ENCODE measurements at regions not wholly inside any gene's neighbourhood (a gene's known extent, or its start where the extent isn't known, plus 50 kb on each side); places are given as distances from the start of the nearest gene placed in this dataset.
A peak's percentile ranks its signal among the peaks of the same experiment; 100 is the strongest.

DNA sequence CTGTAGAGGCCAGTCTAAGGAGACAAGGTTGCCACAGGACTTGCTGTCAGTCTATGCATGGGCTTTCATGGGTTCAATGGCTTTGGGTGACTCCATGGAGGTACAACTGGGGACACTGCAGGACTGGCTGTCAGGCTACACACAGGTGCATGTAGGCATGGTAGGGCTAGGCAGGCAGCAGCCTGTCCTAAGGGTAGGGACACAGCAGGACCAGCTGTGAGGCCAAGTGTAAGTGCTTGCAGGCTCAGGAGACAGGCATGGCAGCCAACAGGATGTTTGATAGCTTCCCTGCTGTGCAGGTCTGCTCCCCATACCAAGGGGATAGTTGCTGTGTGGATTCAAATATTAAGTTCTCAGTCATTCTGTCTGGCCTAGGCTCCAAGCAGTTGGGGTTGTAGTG is 181.0 kb upstream of the NPY start:
- Mint-ChIP-seq H3K4me3 (no peak overlapping the region), H3K4me1 (peaks cover 5% of the 10 kb centered on the region), H3K36me3 (ENCODE audit: low read depth) (no peaks in the 10 kb centered on the region), H3K27me3 (ENCODE audit: insufficient read depth) (no peaks in the 10 kb centered on the region), H3K27ac (no peak overlapping the region), H3K9me3 (peaks cover 6% of the 10 kb centered on the region)
- Histone ChIP-seq H3K9me3 (ENCODE audit: control insufficient read depth, low read length) (peaks cover 6% of the 10 kb centered on the region), H3K27ac (ENCODE audit: low read depth, low read length) (no peak overlapping the region), H3K4me1 (ENCODE audit: control insufficient read depth, insufficient read depth, low read length) (no peaks in the 10 kb centered on the region), H3K36me3 (ENCODE audit: control insufficient read depth, insufficient read depth, low read length) (no peaks in the 10 kb centered on the region), H3K27me3 (ENCODE audit: control insufficient read depth, insufficient read depth, low read length, poor library complexity, severe bottlenecking) (no peaks in the 10 kb centered on the region), H3K9ac (ENCODE audit: extremely low read depth, low read length, poor library complexity, severe bottlenecking) (no peak overlapping the region), H3K4me3 (ENCODE audit: low read length) (no peak overlapping the region)
- TF ChIP-seq, protein P1, sequence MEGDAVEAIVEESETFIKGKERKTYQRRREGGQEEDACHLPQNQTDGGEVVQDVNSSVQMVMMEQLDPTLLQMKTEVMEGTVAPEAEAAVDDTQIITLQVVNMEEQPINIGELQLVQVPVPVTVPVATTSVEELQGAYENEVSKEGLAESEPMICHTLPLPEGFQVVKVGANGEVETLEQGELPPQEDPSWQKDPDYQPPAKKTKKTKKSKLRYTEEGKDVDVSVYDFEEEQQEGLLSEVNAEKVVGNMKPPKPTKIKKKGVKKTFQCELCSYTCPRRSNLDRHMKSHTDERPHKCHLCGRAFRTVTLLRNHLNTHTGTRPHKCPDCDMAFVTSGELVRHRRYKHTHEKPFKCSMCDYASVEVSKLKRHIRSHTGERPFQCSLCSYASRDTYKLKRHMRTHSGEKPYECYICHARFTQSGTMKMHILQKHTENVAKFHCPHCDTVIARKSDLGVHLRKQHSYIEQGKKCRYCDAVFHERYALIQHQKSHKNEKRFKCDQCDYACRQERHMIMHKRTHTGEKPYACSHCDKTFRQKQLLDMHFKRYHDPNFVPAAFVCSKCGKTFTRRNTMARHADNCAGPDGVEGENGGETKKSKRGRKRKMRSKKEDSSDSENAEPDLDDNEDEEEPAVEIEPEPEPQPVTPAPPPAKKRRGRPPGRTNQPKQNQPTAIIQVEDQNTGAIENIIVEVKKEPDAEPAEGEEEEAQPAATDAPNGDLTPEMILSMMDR (conservative IDR thresholded peaks at IDR 0.05): no peak
- peak; percentile 73 for DNase-seq

DNA sequence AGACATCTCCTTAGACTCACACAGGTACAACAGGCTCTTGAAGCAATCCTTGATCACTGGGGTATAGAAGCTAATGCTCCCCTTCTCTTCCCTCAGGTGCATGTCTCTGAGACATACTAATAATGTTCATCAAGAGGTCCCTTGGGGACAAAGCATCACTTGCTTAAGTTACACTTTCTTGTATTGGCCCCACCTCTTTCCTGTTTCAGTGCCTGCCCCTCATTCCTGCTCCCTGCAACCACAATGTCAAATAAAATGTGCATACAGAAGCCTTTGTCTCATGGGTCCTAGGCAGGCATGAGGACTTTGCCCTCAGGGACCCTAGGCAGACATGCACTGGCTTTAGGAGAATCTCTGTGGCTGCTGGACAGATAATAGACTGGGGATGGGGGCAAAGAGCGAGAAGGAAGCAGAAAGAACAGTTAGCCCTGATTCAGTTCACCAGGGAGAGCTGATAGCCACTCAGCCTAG is 175.0 kb upstream of the NPY start:
- Mint-ChIP-seq H3K27ac (no peak overlapping the region), H3K36me3 (ENCODE audit: low read depth) (no peaks in the 10 kb centered on the region), H3K4me3 (no peak overlapping the region), H3K4me1 (peaks cover 5% of the 10 kb centered on the region), H3K27me3 (ENCODE audit: insufficient read depth) (no peaks in the 10 kb centered on the region), H3K9me3 (no peaks in the 10 kb centered on the region)
- Histone ChIP-seq H3K9me3 (ENCODE audit: control insufficient read depth, low read length) (no peaks in the 10 kb centered on the region), H3K4me1 (ENCODE audit: control insufficient read depth, insufficient read depth, low read length) (no peaks in the 10 kb centered on the region), H3K27ac (ENCODE audit: low read depth, low read length) (no peak overlapping the region), H3K4me3 (ENCODE audit: low read length) (no peak overlapping the region), H3K9ac (ENCODE audit: extremely low read depth, low read length, poor library complexity, severe bottlenecking) (no peak overlapping the region), H3K36me3 (ENCODE audit: control insufficient read depth, insufficient read depth, low read length) (no peaks in the 10 kb centered on the region), H3K27me3 (ENCODE audit: control insufficient read depth, insufficient read depth, low read length, poor library complexity, severe bottlenecking) (no peaks in the 10 kb centered on the region)
- WGBS, 2 experiments (ENCODE audit: insufficient coverage in 1 of 2, insufficient read length in 1 of 2): 83 to 92% methylated on average over 1 of the region's 1 CpG
- no peak for DNase-seq
- TF ChIP-seq, protein P1 (conservative IDR thresholded peaks at IDR 0.05): no peak

DNA sequence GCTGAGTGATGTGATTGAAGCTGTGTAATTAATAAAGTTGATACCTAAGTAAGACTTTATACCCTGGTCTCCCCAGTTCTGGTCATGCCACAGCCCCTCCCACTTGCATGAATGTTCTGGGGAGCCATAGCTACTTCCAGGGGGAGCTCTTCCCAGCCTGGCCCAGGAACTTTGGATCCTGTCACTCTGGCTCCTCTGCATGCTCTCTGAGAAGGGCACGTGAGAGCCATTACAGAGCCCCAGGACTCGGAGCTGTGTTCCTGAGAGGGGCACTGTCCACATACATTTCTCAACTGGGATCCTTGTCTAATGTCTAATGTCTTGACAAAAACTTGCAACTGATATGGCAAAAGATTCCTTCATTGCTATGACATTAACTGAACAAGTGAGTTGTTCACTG is 173.9 kb upstream of the NPY start:
- Mint-ChIP-seq H3K9me3 (no peaks in the 10 kb centered on the region), H3K36me3 (ENCODE audit: low read depth) (no peaks in the 10 kb centered on the region), H3K4me1 (peaks cover 5% of the 10 kb centered on the region), H3K4me3 (no peak overlapping the region), H3K27me3 (ENCODE audit: insufficient read depth) (no peaks in the 10 kb centered on the region), H3K27ac (no peak overlapping the region)
- H3K9me3 ChIP-seq (ENCODE audit: control insufficient read depth, low read length): no peaks in the 10 kb centered on the region
- DNase-seq: no peak
- no peaks in the 10 kb centered on the region for H3K36me3 ChIP-seq (ENCODE audit: control insufficient read depth, insufficient read depth, low read length)
- H3K27me3 ChIP-seq (ENCODE audit: control insufficient read depth, insufficient read depth, low read length, poor library complexity, severe bottlenecking): no peaks in the 10 kb centered on the region
- no peak overlapping the region for H3K27ac ChIP-seq (ENCODE audit: low read depth, low read length)
- H3K9ac ChIP-seq (ENCODE audit: extremely low read depth, low read length, poor library complexity, severe bottlenecking): no peak overlapping the region
- TF ChIP-seq, protein P1 (conservative IDR thresholded peaks at IDR 0.05): no peak
- H3K4me3 ChIP-seq (ENCODE audit: low read length): no peak overlapping the region
- 90 to 92% methylated on average over 2 of the region's 2 CpGs for WGBS, 2 experiments (ENCODE audit: insufficient coverage in 1 of 2, insufficient read length in 1 of 2)
- no peaks in the 10 kb centered on the region for H3K4me1 ChIP-seq (ENCODE audit: control insufficient read depth, insufficient read depth, low read length)
